ENCODE measurements at regions not wholly inside any gene's neighbourhood (a gene's known extent, or its start where the extent isn't known, plus 50 kb on each side); places are given as distances from the start of the nearest gene placed in this dataset.

DNA sequence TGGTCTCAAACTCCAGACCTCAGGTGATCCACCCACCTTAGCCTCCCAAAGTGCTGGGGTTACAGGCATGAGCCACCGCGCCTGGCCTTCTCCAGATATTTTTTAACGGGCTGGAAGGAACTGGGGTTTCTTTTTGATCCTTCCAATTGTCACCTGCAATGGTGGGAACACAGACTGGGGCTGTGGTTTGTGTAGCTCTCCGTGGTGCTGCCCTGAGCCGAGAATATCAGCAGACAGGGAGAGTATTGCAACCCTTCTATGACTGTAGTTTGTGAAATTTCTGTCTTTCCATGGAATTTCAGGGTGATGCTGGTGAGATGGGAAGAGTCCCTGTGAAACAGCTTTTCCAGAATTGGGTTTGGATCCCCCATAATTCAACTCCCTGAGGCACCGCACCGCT lies 263.5 kb downstream of the ENGASE start:
- TF ChIP-seq, protein P1, sequence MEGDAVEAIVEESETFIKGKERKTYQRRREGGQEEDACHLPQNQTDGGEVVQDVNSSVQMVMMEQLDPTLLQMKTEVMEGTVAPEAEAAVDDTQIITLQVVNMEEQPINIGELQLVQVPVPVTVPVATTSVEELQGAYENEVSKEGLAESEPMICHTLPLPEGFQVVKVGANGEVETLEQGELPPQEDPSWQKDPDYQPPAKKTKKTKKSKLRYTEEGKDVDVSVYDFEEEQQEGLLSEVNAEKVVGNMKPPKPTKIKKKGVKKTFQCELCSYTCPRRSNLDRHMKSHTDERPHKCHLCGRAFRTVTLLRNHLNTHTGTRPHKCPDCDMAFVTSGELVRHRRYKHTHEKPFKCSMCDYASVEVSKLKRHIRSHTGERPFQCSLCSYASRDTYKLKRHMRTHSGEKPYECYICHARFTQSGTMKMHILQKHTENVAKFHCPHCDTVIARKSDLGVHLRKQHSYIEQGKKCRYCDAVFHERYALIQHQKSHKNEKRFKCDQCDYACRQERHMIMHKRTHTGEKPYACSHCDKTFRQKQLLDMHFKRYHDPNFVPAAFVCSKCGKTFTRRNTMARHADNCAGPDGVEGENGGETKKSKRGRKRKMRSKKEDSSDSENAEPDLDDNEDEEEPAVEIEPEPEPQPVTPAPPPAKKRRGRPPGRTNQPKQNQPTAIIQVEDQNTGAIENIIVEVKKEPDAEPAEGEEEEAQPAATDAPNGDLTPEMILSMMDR (conservative IDR thresholded peaks at IDR 0.05 in 1 of 2, IDR thresholded peaks at IDR 0.05 in 1 of 2; ENCODE audit: extremely low read depth in 1 of 2, insufficient read depth in 1 of 2, low read depth in 1 of 2, low read length in 2 of 2), result no peak
- no peak for TF ChIP-seq EZH2 (IDR thresholded peaks at IDR 0.05; ENCODE audit: borderline replicate concordance, low read length)

Measured in mammary epithelial cell (primary cell).